Endothelial cell (in vitro differentiated cells): ENCODE measurements at regions not wholly inside any gene's neighbourhood (a gene's known extent, or its start where the extent isn't known, plus 50 kb on each side); places are given as distances from the start of the nearest gene placed in this dataset.

Experiments used
- DNase-seq: peaks from one replicate; pipeline ENCODE4 v3.0.0; 2021; ENCODE audit warnings: low spot score
- H3K27ac Mint-ChIP-seq: one replicate; pipeline ENCODE4 v1.8.0; 2021; ENCODE audit warnings: mixed read lengths, inconsistent platforms; ENCODE audit not compliant: unreplicated experiment
- H3K27me3 Mint-ChIP-seq: one replicate; pipeline ENCODE4 v1.8.0; 2021; ENCODE audit warnings: mild to moderate bottlenecking, moderate library complexity, mixed read lengths, inconsistent platforms; ENCODE audit not compliant: unreplicated experiment
- H3K36me3 Mint-ChIP-seq: one replicate; pipeline ENCODE4 v1.8.0; 2021; ENCODE audit warnings: mild to moderate bottlenecking, low read depth, mixed read lengths, inconsistent platforms; ENCODE audit not compliant: unreplicated experiment
- H3K4me1 Mint-ChIP-seq: one replicate; pipeline ENCODE4 v1.8.0; 2021; ENCODE audit warnings: mild to moderate bottlenecking, mixed read lengths, inconsistent platforms; ENCODE audit not compliant: unreplicated experiment
- H3K4me3 Mint-ChIP-seq: one replicate; pipeline ENCODE4 v1.8.0; 2021; ENCODE audit warnings: mild to moderate bottlenecking, mixed read lengths, inconsistent platforms; ENCODE audit not compliant: unreplicated experiment
- H3K9me3 Mint-ChIP-seq: one replicate; pipeline ENCODE4 v1.8.0; 2021; ENCODE audit warnings: mixed read lengths, inconsistent platforms; ENCODE audit not compliant: unreplicated experiment
- TF ChIP-seq, protein P1 (sequence below): fragments of 200-600 bp; sonication (generic); IDR thresholded peaks from one replicate; pipeline ENCODE4 v1.5.0; 2021; ENCODE audit warnings: antibody characterized with exemption; ENCODE audit not compliant: unreplicated experiment

DNA sequence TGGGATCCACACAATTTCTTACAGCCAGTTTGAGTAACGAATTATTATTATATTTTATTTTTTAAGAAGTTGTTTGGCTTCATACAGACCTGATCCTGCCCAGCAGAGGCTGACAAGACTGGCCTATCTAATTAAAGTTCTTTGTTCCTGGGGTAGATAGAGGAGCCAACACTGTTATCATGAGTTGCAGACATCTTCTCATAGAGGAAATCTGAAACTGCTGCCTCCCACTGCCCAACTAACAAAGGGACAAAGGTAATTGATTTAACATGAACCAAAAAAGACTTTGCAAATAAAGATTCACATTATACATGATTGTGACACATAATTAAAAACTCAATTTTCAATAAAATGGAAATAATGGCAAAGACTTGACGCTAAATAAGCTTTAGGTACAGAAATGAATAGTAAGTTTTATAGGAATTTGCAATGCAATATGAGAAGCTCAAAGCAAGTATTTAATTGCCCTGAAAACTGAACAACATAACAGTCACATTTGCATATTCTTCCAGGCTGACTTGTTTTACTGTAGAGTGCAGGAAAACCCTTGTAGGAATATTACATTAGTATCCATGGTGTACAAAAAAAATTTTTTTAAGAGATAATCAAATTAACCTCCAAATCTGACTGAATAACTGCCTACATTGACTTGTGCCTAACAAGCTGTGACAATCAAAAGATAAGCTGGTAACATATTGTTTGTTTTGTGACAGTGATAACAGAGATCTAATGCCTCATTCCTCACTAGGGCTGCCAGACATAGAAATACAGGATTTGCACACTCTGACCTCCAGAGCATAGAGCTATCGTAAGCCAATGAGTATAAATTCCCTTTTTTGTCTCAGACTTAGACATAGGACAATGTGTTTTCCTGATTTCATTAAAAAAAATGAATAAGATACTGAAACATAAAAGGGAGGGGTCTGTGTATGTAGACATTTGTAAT lies 273.2 kb downstream of the MFSD1 start:
- Mint-ChIP-seq H3K9me3 (no peaks in the 10 kb centered on the region), H3K4me3 (no peak overlapping the region), H3K36me3 (no peaks in the 10 kb centered on the region), H3K27me3 (no peaks in the 10 kb centered on the region), H3K4me1 (peaks cover 5% of the 10 kb centered on the region), H3K27ac (no peak overlapping the region)
- TF ChIP-seq, protein P1, sequence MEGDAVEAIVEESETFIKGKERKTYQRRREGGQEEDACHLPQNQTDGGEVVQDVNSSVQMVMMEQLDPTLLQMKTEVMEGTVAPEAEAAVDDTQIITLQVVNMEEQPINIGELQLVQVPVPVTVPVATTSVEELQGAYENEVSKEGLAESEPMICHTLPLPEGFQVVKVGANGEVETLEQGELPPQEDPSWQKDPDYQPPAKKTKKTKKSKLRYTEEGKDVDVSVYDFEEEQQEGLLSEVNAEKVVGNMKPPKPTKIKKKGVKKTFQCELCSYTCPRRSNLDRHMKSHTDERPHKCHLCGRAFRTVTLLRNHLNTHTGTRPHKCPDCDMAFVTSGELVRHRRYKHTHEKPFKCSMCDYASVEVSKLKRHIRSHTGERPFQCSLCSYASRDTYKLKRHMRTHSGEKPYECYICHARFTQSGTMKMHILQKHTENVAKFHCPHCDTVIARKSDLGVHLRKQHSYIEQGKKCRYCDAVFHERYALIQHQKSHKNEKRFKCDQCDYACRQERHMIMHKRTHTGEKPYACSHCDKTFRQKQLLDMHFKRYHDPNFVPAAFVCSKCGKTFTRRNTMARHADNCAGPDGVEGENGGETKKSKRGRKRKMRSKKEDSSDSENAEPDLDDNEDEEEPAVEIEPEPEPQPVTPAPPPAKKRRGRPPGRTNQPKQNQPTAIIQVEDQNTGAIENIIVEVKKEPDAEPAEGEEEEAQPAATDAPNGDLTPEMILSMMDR, result no peak
- DNase-seq, result no peak

DNA sequence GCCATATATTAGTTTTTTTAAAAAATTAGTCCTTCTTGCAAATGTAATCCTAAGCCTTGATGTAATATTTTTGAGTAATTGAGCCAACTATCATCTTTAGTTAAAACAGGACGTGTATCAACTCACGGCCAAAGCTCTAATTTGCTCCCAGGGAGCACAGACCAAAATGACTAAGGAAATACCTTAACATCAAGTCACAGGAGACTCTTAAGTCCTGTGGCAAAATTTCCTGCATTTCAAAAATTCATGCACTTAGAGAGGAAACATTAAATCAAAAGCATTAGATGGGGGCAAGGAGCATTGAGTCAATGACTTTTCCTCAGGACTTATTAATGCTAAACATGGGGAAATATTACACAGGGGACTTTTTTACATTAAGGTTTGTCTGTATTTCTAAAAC lies 276.0 kb downstream of the MFSD1 start:
- no peaks in the 10 kb centered on the region for H3K27me3 Mint-ChIP-seq
- H3K4me1 Mint-ChIP-seq, result peaks cover 5% of the 10 kb centered on the region
- TF ChIP-seq, protein P1, result no peak
- DNase-seq, result no peak
- no peak overlapping the region for H3K27ac Mint-ChIP-seq
- H3K4me3 Mint-ChIP-seq, result no peak overlapping the region
- no peaks in the 10 kb centered on the region for H3K36me3 Mint-ChIP-seq
- no peaks in the 10 kb centered on the region for H3K9me3 Mint-ChIP-seq

DNA sequence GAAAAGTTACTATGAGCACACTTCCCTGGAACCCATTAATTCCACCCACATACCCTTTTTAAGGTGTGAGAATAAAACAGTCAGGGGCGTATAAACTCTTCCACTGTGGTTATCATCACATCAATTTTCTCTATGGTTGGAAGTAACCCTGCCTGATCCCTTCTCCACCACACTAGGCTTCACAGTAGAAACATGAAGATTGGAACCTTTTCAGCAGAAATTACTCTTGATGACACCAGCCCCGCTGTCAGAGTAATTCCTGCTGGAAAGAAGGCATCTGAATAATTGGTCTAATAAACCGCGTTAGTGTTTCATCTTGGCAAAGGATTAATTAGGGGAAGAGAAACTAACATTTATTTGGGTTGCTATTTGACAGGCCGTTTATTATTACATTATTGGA lies 278.4 kb downstream of the MFSD1 start:
- no peak overlapping the region for H3K27ac Mint-ChIP-seq
- H3K4me1 Mint-ChIP-seq, result peaks cover 5% of the 10 kb centered on the region
- TF ChIP-seq, protein P1, result no peak
- DNase-seq, result no peak
- no peaks in the 10 kb centered on the region for H3K27me3 Mint-ChIP-seq
- no peaks in the 10 kb centered on the region for H3K9me3 Mint-ChIP-seq
- H3K36me3 Mint-ChIP-seq, result no peaks in the 10 kb centered on the region
- H3K4me3 Mint-ChIP-seq, result no peak overlapping the region

DNA sequence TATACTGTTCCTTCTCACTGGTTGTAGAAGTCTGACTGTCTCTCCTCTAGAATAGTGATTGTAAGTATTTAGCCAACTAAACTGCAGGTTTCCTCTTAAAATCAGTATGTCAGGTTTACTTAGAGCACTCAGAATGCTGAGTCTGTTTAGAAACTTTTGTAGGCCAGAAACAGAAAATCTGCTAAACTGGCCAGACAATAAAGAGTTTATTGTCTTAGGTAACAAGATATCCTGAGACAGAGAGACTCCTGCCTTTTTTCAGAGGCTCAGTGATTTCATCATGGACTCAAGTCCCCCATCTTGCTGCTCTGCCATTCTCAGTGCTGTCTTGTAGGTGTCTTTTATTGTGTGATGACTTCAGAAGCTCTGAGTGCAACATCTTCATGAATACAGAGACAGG lies 279.0 kb downstream of the MFSD1 start:
- H3K27ac Mint-ChIP-seq, result no peak overlapping the region
- H3K36me3 Mint-ChIP-seq, result no peaks in the 10 kb centered on the region
- H3K9me3 Mint-ChIP-seq, result no peaks in the 10 kb centered on the region
- no peak for DNase-seq
- no peaks in the 10 kb centered on the region for H3K27me3 Mint-ChIP-seq
- H3K4me3 Mint-ChIP-seq, result no peak overlapping the region
- H3K4me1 Mint-ChIP-seq, result peaks cover 5% of the 10 kb centered on the region
- TF ChIP-seq, protein P1, result no peak

DNA sequence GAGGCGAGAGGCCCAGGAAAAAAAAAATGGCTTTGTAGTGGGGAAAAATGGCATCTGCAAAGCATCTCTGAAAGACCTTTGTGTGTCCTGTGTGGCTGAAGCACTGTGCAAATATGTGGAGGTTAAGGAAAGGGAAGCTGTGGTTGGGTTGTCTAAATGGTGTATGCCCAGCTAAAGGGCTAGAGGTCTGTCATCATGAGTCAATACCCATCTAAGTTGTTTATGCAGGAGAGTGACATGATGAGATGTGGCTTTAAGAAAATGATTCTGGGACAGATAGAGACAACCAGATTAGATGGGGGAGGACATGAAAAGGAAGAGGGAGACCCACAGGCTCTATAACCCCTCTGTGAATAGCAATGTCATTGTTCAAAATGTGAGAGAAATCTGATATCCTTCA lies 280.7 kb downstream of the MFSD1 start:
- H3K36me3 Mint-ChIP-seq, result no peaks in the 10 kb centered on the region

More for the DNA sequence above, 280.7 kb downstream of the MFSD1 start:
- H3K27me3 Mint-ChIP-seq, result peaks cover 1% of the 10 kb centered on the region
- TF ChIP-seq, protein P1, result no peak
- H3K27ac Mint-ChIP-seq, result no peak overlapping the region
- H3K4me3 Mint-ChIP-seq, result no peak overlapping the region
- no peak for DNase-seq
- peaks cover 5% of the 10 kb centered on the region for H3K4me1 Mint-ChIP-seq
- H3K9me3 Mint-ChIP-seq, result no peaks in the 10 kb centered on the region
